ENCODE measurements at regions not wholly inside any gene's neighbourhood (a gene's known extent, or its start where the extent isn't known, plus 50 kb on each side); places are given as distances from the start of the nearest gene placed in this dataset.
"Not testable (repeated sequence)": the region's sequence is repeated elsewhere in the genome, so short reads cannot be mapped to it uniquely, and the experiment has no call there.

GRCh38 chr11:12585861-12586260 is 88.4 kb upstream of the TEAD1 start:
- DNase-seq (ENCODE audit: low read depth, low spot score), result no peak

GRCh38 chr11:12587333-12587991 is 86.8 kb upstream of the TEAD1 start:
- DNase-seq (ENCODE audit: low read depth, low spot score), result no peak

- DNase-seq (ENCODE audit: low read depth, low spot score), result no peak
Measured at GRCh38 chr11:12591706-12592105, 82.5 kb upstream of the TEAD1 start.

- no peak for DNase-seq (ENCODE audit: low read depth, low spot score)
Measured at GRCh38 chr11:12592283-12592682, 81.9 kb upstream of the TEAD1 start.

- DNase-seq (ENCODE audit: low read depth, low spot score), result not testable (repeated sequence)
Measured at GRCh38 chr11:12595089-12595847, 79.0 kb upstream of the TEAD1 start.

GRCh38 chr11:12598330-12599256 is 75.6 kb upstream of the TEAD1 start:
- no peak for DNase-seq (ENCODE audit: low read depth, low spot score)

- peak; percentile 10 for DNase-seq (ENCODE audit: low read depth, low spot score)
Measured at GRCh38 chr11:12599408-12600143, 74.6 kb upstream of the TEAD1 start.

GRCh38 chr11:12600829-12601228 is 73.4 kb upstream of the TEAD1 start:
- no peak for DNase-seq (ENCODE audit: low read depth, low spot score)

GRCh38 chr11:12602421-12602820 is 71.8 kb upstream of the TEAD1 start:
- DNase-seq (ENCODE audit: low read depth, low spot score), result no peak

GRCh38 chr11:12603143-12604088 is 70.8 kb upstream of the TEAD1 start:
- DNase-seq (ENCODE audit: low read depth, low spot score), result no peak

- DNase-seq (ENCODE audit: low read depth, low spot score), result no peak
Measured at GRCh38 chr11:12604557-12605153, 69.6 kb upstream of the TEAD1 start.

- DNase-seq (ENCODE audit: low read depth, low spot score), result no peak
Measured at GRCh38 chr11:12606597-12606996, 67.6 kb upstream of the TEAD1 start.

- not testable (repeated sequence) for DNase-seq (ENCODE audit: low read depth, low spot score)
Measured at GRCh38 chr11:12608678-12609077, 65.5 kb upstream of the TEAD1 start.

GRCh38 chr11:12611352-12611751 is 62.9 kb upstream of the TEAD1 start:
- no peak for DNase-seq (ENCODE audit: low read depth, low spot score)

- no peak for DNase-seq (ENCODE audit: low read depth, low spot score)
Measured at GRCh38 chr11:12617632-12618031, 56.6 kb upstream of the TEAD1 start.

- DNase-seq (ENCODE audit: low read depth, low spot score), result no peak
Measured at GRCh38 chr11:12618743-12619540, 55.3 kb upstream of the TEAD1 start.

- DNase-seq (ENCODE audit: low read depth, low spot score), result no peak
Measured at GRCh38 chr11:12623869-12624268, 50.4 kb upstream of the TEAD1 start.
